Muscle layer of duodenum (tissue), 2 donors: ENCODE measurements at regions not wholly inside any gene's neighbourhood (a gene's known extent, or its start where the extent isn't known, plus 50 kb on each side); places are given as distances from the start of the nearest gene placed in this dataset.

Experiments
- H3K27ac ChIP-seq: one replicate; pipeline ENCODE4 v1.7.0; 2013; ENCODE audit warnings: mild to moderate bottlenecking, low read length
- H3K27me3 ChIP-seq: one replicate; pipeline ENCODE4 v1.7.0; 2013; ENCODE audit warnings: low read depth, mild to moderate bottlenecking, control low read depth, low read length
- H3K36me3 ChIP-seq, 2 donors: one replicate each; pipeline ENCODE4 v1.7.0; 2013; ENCODE audit warnings: low read length in 2 of 2, control low read depth in 1 of 2, mild to moderate bottlenecking in 1 of 2; ENCODE audit not compliant: insufficient read depth in 2 of 2, control insufficient read depth in 1 of 2
- H3K4me1 ChIP-seq, 2 donors: one replicate each; pipeline ENCODE4 v1.7.0; 2013; ENCODE audit warnings: low read length in 2 of 2, mild to moderate bottlenecking in 2 of 2, control low read depth in 1 of 2, moderate library complexity in 1 of 2; ENCODE audit not compliant: insufficient read depth in 2 of 2, control insufficient read depth in 1 of 2
- H3K4me3 ChIP-seq, 2 donors: one replicate each; pipeline ENCODE4 v1.7.0; 2013; ENCODE audit warnings: low read length in 2 of 2, low read depth in 1 of 2, mild to moderate bottlenecking in 1 of 2
- H3K9me3 ChIP-seq, 2 donors: one replicate each; pipeline ENCODE4 v1.7.0; 2013; ENCODE audit warnings: low read length in 2 of 2, control low read depth in 1 of 2, mild to moderate bottlenecking in 1 of 2; ENCODE audit not compliant: control insufficient read depth in 1 of 2
- donor health status: healthy.

DNA sequence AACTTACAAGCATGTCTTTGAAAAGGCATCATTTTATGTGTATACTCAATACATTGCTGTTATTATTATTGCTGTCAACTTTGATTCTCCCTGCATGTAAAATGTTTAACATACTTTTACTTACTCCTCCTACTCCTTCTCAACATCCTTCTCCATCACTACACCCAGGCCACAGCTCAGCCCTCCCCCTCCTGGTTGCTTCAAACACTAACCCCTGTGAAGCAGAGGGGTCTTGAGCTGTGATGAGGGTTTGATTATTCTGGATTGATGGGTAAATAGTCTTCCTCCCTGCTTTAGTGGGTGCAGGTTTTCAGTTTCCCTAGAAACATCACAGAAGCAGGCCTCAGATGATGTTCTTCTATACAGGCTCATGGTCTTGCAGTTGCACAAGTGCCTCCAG, 221.0 kb downstream of the OSR1 start:
- Histone ChIP-seq H3K36me3 (no peaks in the 10 kb centered on the region), H3K27ac (no peak overlapping the region), H3K4me3 (no peak overlapping the region), H3K4me1 (no peaks in the 10 kb centered on the region), H3K27me3 (no peaks in the 10 kb centered on the region), H3K9me3 (peaks cover 0 to 3% of the 10 kb centered on the region in 2 donors)

DNA sequence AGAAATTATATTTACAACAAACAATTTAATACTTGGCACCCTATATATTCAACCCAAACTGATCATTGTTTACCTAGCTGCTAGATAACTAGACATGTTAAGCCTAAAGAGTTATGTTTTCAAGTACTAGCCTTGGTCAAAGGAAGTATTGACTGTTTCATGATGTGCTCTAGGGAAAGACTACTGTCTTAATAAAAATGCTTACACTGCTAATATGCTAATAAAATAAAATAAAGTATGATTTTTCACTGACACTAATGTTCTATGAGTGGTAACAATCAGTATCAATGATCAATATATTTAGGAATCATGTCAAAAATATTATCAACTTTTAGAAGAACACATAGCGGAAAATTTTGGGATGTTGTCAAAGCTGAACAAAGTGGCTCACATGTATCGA, 225.5 kb downstream of the OSR1 start:
- Histone ChIP-seq H3K4me1 (no peaks in the 10 kb centered on the region), H3K36me3 (no peaks in the 10 kb centered on the region), H3K27me3 (no peaks in the 10 kb centered on the region), H3K27ac (no peak overlapping the region), H3K9me3 (peaks cover 0 to 3% of the 10 kb centered on the region in 2 donors), H3K4me3 (no peak overlapping the region)

GRCh38 chr2:19131871-19132270, 226.6 kb downstream of the OSR1 start:
- H3K9me3 ChIP-seq = peaks cover 0 to 3% of the 10 kb centered on the region in 2 donors
- H3K4me3 ChIP-seq = no peak overlapping the region
- H3K4me1 ChIP-seq = no peaks in the 10 kb centered on the region
- H3K27me3 ChIP-seq = no peaks in the 10 kb centered on the region
- H3K27ac ChIP-seq = no peak overlapping the region
- no peaks in the 10 kb centered on the region for H3K36me3 ChIP-seq

GRCh38 chr2:19128148-19128547, 230.3 kb downstream of the OSR1 start:
- Histone ChIP-seq H3K9me3 (no peaks in the 10 kb centered on the region), H3K4me1 (no peaks in the 10 kb centered on the region), H3K36me3 (no peaks in the 10 kb centered on the region), H3K27ac (no peak overlapping the region), H3K27me3 (no peaks in the 10 kb centered on the region), H3K4me3 (no peak overlapping the region)

GRCh38 chr2:19127616-19128015, 230.8 kb downstream of the OSR1 start:
- no peaks in the 10 kb centered on the region for H3K4me1 ChIP-seq
- no peaks in the 10 kb centered on the region for H3K36me3 ChIP-seq
- H3K9me3 ChIP-seq = no peaks in the 10 kb centered on the region
- H3K27me3 ChIP-seq = no peaks in the 10 kb centered on the region
- H3K4me3 ChIP-seq = no peak overlapping the region
- H3K27ac ChIP-seq = no peak overlapping the region

GRCh38 chr2:19125901-19126680, 232.3 kb downstream of the OSR1 start:
- Histone ChIP-seq H3K4me1 (no peaks in the 10 kb centered on the region), H3K27ac (no peak overlapping the region), H3K36me3 (peaks cover 0 to 2% of the 10 kb centered on the region in 2 donors), H3K9me3 (no peaks in the 10 kb centered on the region), H3K4me3 (no peak overlapping the region), H3K27me3 (no peaks in the 10 kb centered on the region)

DNA sequence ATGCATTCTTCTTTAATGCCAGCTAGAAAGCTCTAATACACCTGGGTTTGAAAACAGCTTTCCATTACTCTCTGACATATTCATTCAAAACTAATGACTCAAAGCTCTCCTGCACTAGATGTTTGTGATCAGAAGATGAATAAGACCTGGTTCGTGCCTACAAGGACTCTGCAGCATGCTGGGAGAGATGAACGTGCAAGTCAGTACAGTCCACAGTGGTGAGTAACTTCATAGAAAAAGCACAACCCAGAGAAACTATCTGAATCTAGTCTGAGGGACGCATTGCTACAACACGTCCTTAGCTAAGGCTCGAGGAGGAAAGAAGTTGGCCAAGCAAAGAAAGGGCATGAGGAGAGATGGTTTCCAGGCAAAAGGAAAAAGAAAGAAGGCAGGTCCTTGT, 234.3 kb downstream of the OSR1 start:
- no peaks in the 10 kb centered on the region for H3K27me3 ChIP-seq
- H3K36me3 ChIP-seq = peaks cover 0 to 3% of the 10 kb centered on the region in 2 donors
- no peak overlapping the region for H3K27ac ChIP-seq
- H3K9me3 ChIP-seq = no peaks in the 10 kb centered on the region
- H3K4me3 ChIP-seq = no peak overlapping the region
- no peaks in the 10 kb centered on the region for H3K4me1 ChIP-seq

DNA sequence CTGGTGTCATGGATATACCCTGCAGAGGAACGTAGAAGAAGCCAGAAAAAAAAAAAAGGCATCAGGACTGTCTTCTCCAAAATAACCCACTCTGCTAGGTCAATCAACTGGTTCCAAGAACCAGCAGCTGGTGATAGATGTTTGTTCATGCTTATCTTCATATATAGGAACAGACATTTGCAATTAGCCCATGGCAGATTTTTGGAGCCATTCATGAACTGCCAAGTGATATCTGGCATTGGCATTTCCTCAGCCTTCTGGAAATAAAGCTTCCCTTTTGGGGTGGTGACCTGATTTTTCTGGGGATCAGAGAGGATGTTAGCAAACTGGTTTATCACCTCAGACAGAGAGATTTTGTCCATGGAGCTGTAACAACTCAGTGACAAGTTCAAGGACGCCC, 234.9 kb downstream of the OSR1 start:
- Histone ChIP-seq H3K27ac (no peak overlapping the region), H3K4me3 (no peak overlapping the region), H3K9me3 (no peaks in the 10 kb centered on the region), H3K27me3 (no peaks in the 10 kb centered on the region), H3K36me3 (peaks cover 0 to 3% of the 10 kb centered on the region in 2 donors), H3K4me1 (no peaks in the 10 kb centered on the region)

GRCh38 chr2:19122220-19122619, 236.2 kb downstream of the OSR1 start:
- Histone ChIP-seq H3K4me1 (no peaks in the 10 kb centered on the region), H3K9me3 (no peaks in the 10 kb centered on the region), H3K4me3 (no peak overlapping the region), H3K27ac (no peak overlapping the region), H3K36me3 (peaks cover 0 to 3% of the 10 kb centered on the region in 2 donors), H3K27me3 (no peaks in the 10 kb centered on the region)

GRCh38 chr2:19120941-19121750, 237.3 kb downstream of the OSR1 start:
- Histone ChIP-seq H3K36me3 (peaks cover 0 to 3% of the 10 kb centered on the region in 2 donors), H3K9me3 (no peaks in the 10 kb centered on the region), H3K27ac (no peak overlapping the region), H3K4me3 (no peak overlapping the region), H3K4me1 (no peaks in the 10 kb centered on the region), H3K27me3 (no peaks in the 10 kb centered on the region)

DNA sequence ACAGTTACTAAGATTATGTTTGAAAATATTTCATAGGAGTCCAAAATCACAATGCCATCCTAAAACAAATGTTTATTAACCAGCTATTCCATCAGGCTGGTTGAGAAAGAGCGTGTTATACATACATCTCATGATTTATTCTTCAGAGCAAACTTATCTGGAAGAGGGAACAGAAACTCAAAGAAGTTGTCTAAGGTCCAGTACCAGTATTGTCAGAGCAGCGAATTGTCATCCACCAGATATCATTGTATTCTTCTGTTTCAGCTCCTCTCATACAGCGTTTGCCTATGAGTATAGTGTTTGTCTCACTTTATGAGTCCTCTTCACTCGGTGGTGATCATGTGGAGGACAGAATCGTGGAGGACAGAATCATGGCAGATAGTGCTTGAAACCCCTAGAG, 238.2 kb downstream of the OSR1 start:
- Histone ChIP-seq H3K36me3 (peaks cover 0 to 3% of the 10 kb centered on the region in 2 donors), H3K27ac (no peak overlapping the region), H3K27me3 (no peaks in the 10 kb centered on the region), H3K4me1 (no peaks in the 10 kb centered on the region), H3K9me3 (no peaks in the 10 kb centered on the region), H3K4me3 (no peak overlapping the region)
